T-helper 2 cell (primary cell): ENCODE measurements at regions not wholly inside any gene's neighbourhood (a gene's known extent, or its start where the extent isn't known, plus 50 kb on each side); places are given as distances from the start of the nearest gene placed in this dataset.
A peak's percentile ranks its signal among the peaks of the same experiment; 100 is the strongest.

Source experiments
- DNase-seq, 5 experiments: peaks; one replicate each; pipeline versions ENCODE4 v3.0.0 to v3.0.0-alpha.2; 2012 to 2022

DNA sequence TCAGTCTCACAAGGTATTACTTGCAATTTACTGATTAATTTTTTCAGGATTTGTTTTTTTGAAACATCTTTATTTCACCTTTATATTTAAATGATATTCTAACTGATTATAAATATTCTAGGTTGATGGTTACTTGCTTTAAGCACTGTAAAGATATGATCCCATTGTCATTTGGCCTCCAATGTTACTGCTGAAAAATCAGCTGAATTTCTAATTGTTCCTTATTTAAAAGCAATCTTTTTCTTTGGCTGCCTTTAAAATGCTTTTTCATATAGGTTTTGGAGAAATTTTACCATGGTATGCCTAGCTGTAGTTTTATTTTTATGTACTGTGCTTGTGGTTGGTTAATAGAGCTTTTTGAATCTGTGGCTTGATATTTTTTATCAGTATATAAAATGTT, 275.6 kb upstream of the PPFIA2 start:
- no peak for DNase-seq

DNA sequence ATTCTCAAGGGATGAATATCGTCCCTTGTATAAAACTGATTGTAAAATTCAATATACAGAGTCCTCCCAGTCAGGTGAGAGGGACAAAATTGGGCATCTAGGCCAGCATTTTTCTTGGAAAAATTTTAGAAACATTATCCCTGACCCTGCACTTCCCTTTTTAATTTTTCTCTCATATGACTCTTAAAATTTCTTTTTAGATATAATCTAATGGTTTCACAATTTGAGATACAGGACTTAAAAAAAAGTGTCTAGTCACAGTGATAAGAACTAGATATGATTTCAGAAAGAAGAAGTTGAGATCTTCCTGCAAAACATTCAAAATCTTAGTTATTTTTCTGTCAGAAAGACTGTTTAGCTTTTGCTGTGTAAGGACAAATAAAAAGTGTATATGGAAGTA, 270.8 kb upstream of the PPFIA2 start:
- no peak for DNase-seq

DNA sequence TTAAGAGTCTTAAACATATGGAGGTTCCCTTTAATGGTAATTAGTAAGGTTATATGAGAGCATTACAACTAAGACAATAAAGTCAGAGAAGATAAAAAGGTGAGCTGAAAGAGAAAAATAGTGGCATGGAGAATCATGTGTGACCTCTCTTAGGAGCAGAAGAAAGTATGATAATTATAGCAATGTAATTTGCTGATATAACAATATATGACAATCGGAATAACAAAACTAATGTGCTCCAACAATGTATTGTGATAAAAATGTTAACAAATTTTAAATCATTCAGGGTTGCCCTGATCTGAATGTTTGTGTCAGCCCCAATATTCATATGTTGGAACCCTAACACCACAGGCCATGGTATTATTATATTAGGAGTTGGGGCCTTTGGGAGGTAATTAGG, 269.6 kb upstream of the PPFIA2 start:
- no peak for DNase-seq

DNA sequence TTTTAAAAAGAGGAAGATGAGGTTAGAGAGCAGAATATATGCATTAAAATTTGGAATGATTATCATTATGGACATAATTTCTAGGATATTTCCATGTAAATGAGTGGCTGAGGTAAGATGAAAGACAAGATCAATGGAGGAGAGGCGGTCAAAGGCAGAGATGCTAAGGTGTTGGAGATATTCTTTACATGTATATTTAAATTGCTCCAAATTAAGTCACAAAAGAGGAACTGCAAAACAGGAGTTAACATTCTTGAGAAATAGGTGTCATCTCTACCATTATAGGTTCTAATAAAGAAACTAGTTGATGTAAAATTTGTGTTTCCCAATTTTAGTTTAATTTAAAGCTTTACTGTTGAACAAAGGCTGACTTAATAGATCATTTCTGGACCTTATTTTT, 268.5 kb upstream of the PPFIA2 start:
- DNase-seq, result no peak

DNA sequence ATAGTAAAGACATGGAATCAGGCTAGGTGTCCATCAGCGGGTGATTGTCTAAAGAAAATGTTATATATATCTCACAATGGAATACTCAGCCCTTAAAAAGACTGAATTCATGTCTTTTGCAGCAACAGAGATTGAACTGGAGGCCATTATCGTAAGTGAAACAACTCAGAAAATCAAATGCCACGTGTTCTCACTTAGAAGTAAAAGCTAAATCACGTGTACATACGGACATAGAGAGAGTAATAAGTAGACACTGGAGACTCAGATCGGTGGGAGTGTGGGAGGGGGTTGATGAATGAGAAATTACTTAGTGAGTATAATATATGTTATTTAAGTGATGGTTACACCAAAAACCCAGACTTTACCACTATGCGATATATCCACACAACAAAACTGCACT, 266.3 kb upstream of the PPFIA2 start:
- DNase-seq, result no peak

DNA sequence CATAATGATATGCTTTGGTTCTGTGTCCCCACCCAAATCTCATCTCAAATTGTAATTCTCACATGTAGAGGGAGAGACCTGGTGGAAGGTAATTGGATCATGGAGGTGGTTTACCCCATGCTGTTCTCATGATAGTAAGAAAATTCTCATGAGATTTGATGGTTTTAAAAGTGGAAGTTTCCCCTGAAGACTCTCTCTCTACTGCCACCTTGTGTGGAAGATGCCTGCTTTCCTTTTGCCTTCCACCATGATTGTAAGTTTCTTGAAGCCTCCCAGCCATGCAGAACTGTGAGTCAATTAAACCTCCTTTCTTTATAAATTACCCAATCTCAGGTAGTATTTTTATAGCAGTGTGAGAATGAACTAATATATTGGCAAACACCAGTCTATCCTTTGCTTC, 260.4 kb upstream of the PPFIA2 start:
- DNase-seq, result peak in 1 of 5 experiments; percentile 2

DNA sequence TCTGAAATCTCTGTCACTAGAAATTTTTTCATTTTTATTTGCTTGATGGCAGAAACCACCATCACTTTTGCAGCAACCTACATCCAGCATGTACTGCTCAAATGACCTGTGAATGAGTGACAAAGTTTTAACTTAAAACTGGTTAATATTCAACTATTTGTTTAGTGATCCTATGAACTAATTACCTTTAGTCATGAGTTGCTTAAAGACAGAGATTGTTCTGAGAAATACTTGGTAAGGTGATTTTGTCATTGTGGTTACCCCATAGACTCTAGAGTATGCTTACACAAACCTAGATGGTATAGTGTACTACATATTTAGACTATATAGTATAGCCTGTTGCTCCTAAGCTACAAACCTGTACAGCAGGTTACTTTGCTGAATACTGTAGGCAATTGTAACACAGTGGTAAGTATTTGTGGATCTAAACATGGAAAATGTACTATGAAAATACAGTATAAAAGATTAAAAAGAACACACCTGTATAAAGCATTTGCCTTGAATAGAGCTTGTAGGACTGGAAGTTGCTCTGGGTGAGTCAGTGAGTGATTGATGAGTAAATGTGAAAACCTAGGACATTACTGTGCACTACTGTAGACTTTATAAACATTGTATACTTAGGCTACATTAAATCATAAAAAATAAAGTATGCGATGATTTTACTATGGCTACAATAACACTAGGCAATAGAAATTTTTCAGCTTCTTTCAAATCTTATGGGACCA, 256.6 kb upstream of the PPFIA2 start:
- no peak for DNase-seq

DNA sequence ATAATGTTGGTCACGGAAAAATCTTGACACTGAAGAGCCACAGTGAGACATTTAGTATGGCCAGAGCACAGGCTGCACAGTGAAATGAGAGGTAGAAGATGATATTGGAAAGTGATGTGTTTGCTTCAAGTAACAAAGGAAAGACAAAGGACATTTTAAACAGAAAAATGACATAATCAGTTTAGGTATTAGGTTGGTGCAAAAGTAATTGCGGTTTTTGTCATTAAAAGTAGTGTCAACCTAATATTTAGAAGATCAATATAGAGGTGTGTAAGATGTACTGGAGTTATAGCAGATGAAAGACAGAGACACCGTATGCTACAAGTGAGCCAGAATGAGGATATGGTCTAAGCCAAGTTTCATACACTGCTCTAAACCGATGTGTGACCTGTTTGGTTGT, 253.0 kb upstream of the PPFIA2 start:
- no peak for DNase-seq

DNA sequence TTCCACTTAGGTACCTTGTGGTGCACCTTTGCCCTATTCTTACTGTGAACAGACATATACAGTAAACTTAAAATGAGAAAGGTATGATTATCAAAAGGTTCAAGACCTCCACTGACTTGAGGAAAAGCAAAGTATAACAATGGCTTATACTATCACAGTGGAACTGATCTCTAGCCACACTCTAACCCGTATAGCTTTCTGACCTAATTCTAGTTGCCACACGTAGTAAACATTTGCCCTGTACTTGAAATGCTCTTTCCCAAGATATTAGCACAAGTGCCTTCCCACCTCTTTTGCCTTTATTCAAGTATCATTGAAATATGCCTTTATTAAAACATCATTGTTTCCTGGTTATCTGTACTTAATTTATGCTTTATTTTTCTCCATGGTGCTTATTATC, 250.4 kb upstream of the PPFIA2 start:
- DNase-seq, result no peak

DNA sequence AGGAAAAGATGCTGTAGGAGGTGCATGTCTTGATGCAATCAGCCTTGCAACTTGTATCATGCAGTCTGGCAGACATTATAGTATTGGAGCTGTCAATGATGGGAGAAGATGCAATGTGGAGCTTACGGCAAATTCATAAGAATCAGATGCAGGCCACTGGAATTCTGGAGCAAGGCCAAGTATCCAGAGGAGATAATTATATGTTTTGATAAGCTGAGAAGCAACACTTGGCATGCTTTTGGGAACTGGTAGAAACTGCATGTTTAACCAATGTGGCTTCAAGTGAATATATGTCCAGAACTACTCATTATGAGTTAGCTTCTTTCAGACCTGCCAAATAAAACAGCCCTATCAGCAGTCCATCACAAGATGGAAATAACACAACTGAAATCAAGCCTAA, 249.1 kb upstream of the PPFIA2 start:
- DNase-seq, result no peak

DNA sequence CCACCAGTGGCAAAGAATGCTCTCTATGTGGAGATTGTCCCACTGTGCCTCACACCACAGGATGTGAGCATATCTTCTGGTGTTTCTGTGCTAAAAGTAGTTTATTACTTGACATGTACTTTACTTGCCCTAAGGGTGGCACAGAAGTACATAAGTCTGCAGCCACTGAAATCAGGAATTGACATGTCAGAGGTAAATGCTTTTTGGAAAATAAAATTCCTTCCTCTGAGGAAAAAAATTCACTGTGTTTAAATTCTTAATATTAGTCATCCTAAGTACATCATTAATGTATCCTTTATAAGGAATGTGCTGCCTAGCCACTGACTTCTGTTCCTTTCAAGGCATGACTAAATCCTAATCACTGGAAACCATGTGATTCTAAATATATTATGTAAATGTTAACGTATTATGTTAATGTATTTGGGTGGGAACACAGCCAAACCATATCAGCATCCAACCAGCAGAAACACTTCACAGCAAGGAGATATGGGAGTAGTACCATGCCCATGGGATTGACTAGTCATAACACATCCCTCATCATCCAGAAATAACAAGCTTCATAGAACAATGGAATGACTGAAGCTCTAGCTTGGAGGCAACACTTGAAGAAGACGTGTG, 239.7 kb upstream of the PPFIA2 start:
- no peak for DNase-seq

DNA sequence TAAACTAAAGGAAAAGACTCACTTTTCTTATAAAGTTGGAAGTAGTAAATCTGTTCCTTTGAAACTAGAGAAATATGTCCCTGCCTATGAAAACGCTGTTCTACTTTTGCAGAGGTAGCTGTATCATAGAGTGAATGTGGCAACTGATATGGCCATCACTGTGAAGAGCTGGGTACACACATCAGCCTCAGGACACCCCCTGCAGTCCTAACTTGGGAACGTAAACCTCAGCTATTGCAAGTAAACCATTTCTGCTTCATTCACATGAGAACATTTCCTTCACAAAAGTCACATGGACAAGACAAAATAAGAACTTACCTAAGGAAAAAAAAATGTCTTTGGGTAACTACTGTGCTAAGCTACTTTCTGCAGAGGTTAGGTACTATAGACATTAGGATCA, 233.3 kb upstream of the PPFIA2 start:
- DNase-seq, result peak in 2 of 5 experiments; percentile 22 to 30

DNA sequence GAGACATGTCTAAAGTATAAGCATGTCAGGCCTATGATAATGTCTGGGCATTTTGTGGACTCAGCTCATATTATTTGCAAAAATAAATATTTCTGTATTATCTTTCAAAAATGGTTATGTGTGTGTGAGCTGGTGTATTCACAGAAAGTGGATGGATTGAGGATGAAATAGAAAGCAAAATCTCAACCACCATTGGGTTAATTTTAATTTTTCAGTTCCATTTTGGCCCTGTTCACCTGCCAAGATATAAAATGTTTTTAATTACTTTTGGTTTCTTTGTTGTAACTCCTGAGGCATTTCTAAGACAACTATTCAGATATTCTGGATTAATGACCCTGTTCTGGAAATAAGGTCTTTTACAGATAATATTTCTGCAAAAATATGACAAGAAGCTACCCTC, 232.7 kb upstream of the PPFIA2 start:
- no peak for DNase-seq

DNA sequence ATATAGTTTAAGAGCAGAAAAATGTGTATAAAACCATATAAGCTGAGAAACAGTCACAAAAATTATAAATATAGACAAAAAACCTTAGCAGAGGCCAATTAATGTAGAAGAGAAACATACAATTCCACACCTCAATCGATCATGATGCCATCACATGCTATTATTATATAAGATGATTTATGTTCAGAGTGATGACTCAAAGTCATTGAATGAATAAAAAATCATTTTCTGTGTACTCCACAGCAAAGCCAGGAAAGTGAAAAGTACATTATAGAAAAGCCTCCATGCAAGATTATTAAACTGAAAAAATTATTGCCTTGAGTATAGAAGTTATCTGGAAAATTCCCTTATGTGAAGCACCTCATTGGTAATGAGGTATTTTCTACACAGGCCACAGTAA, 229.2 kb upstream of the PPFIA2 start:
- DNase-seq, result no peak

DNA sequence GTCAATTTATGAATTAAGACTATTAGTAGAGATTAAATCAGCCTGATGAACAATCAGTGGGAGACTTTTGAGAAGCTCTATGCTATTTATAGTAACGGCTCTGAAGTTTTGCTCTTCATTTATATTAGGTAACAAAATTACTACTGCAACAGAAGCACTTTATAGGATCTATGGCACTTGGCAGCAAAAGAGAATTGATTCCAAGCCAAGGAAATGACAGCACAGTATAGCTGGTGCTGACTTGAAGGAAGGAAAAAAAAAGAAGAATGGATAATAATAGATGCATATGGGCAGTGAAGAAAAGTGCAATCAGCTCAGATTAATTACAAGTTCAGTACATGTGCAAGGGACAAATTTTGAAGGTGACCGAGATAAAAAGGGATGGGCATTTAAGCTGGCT, 228.2 kb upstream of the PPFIA2 start:
- DNase-seq, result no peak

DNA sequence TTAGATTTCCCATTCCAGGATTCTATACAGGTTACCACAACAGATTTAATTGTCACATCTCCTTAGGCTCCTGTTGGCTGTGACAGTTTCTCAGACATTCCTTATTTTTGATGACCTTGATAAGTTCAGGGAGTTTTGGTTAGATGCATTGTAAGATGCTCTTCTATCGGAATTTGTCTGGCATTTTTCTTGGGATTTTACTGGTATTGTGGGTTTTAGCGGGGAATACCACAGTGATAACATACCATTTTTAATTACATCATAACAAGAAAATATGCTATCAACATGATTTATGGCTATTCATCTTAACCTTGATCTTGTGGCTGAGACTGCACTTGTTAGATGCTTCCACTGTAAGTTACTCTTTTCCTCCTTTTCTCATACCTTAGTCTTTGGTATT, 217.5 kb upstream of the PPFIA2 start:
- no peak for DNase-seq

DNA sequence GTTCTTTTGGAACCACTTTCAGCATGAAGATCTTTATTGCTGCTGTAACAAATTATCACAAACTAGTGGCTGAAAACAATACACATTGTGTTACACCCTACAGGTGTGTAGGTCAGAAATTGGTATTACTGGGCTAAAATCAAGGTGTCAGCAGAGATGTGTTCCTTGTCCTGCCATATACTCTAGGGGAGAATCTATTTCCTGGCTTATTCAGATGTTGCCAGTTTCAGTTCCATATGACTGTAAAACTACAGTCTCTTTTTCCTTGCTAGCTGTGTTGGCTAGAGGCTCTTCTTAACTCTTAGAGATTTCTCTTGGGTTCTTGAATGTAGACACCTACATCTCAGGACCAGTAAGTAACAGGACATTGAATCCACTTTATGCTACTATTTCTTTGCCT, 215.6 kb upstream of the PPFIA2 start:
- no peak for DNase-seq

DNA sequence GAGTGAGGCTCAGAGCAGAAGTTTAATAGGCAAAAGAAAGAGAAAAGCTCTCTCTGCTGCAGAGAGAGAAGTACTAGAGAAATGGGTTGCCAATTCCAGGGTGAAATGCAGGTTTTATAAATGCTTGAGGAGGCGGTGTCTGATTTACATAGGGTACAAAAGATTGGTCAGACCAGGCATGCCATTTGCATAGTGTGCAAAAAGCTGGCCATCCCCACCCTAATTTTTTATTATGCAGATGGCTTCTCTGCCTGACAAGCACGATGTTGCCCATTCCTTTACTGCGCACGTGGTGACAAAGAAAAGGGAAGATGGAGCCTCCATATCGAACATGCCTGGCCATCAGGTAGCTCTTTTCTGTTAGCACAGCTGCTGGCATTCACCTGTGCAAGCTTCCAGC, 209.3 kb upstream of the PPFIA2 start:
- DNase-seq, result no peak

DNA sequence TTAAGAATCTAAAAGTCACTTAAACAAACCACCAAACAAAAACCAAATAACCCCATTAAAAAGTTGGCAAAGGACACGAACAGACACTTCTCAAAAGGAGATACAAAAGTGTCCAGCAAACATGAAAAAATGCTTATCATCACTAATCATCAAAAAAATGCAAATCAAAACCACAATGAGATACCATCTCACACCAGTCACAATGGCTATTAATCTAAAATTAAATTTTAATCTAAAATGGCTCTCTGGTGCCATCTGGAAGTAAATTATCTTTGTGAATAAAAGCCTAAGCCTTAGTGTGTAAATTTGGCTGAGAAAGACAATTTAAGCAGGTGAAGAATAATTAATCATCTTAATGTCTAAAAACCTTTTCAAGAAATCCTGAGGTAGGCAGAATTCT, 204.5 kb upstream of the PPFIA2 start:
- DNase-seq, result no peak

DNA sequence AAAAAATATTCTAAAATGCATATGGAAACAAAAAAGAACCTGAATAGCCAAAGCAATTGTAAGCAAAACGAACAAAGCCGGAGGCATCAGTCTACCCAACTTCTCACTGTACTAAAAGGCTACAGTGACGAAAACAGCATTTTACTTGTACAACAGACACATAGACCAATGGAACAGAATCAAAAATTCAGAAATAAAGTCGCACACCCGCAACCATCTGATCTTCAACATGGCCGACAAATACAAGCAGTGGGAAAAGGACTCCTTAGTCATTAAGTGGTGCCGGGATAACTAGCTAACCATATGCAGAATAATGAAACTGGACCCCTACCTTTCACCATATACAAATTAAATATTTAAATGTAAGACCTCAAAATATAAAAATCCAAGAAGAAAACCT, 203.9 kb upstream of the PPFIA2 start:
- DNase-seq, result no peak

DNA sequence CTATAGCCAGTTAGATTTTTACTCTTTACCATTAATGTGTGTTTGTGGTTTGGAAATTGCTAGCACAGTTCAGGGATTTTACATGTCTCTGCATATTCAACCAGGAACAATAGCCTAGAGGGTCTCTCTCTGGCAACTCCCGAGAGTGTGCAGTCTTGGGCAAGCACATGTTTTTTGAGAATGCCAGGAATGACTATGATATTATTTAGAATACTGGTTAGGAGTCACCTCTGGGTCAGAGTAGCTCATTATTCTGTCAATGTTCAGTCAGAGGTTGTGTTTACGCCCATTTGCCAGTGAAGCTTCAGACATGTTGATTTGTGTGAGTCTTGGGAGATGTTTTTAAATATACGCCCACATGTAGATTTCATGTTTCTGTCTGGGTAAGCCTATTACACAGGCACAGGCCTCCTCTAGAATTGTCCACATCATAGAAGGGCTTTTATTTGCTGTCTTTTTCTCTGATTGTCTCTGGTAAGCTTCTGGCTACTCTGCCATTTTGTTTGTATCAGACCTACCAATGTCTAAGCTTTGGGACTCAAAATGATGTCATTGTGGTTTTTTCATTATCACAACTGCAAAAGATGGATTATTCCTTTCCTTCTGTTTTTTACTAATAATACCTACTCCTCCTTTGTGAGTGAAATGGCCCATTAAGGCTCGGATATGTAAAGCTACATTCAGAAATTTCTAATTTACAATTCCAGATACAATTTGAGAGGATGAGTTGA, 203.1 kb upstream of the PPFIA2 start:
- DNase-seq, result no peak

DNA sequence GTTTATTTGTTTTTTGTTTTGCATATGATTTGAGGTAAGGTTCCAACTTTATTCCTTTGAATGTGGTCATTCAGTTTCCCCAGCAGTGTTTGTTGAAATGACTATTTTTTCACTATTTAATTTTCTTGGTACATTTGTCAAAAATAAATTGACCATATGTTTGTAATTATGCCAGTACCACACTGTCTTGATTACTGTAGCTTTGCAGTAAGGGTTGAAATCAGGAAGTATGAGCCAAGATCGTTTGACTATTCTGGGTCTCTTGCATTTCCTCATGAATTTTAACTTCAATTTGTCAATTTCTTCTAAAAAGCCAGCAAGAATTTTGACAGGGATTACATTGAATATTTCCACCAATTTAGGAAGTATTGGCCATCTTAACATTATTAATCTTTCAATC, 199.3 kb upstream of the PPFIA2 start:
- no peak for DNase-seq

DNA sequence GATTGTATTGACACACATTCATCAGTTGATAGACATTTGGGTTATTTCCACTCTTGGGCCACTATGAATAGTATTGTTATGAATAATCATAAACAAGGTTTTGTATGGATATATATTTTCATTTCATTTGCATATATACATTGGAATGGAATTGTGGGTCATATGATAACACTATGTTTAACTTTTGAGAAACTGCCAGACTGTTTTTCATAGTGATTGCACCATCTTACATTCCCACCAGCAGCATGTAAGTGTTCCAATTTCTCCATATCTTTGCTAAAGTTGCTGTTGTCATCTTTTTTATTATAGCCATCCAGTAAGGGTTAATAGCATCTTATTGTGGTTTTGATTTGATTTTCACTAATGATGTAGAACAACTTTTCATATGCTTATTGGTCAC, 198.5 kb upstream of the PPFIA2 start:
- DNase-seq, result no peak

DNA sequence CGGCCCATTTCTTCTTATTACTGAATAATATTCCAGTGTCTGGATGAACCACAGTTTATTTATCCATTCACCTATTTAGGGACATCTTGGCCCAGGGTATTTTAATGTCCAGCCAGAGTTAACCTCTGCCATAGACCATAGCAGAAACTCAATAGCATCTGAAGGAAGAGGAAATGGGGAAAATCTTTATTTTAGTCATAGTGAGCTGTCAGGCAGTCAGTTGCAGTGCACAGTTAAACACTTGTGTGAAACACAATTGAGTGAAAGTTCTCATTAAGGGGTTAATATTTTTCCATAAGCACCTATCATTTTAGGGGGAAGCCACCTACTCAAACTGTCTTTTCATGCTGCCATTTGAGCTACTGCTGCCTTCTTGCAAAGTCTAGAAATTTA, 197.3 kb upstream of the PPFIA2 start:
- no peak for DNase-seq
